ENCODE measurements at regions not wholly inside any gene's neighbourhood (a gene's known extent, or its start where the extent isn't known, plus 50 kb on each side); places are given as distances from the start of the nearest gene placed in this dataset.

DNA sequence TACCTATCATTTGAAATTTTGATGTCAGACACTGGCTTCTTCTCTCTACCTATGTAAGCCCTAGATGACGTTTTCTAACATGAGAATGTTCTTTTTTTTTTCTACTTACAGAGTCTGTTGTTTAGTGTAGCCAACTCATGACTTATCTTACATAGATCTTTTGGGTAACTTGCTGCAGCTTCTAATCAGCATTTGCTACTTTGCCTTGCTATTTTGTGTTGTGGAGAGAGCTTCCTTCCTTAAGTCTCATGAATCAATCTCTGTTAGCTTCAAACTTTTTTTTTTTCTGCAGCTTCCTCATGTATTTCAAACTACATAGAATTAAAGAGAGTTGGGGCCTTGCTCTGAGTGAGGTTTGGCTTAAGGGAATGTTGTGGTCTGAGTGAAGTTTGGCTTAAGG lies 568.7 kb upstream of the BCHE start:
- H3K4me3 ChIP-seq: no peak overlapping the region
- ATAC-seq (ENCODE audit: insufficient number of reproducible peaks, low FRiP score, low read depth): no peak
- H3K27me3 ChIP-seq (replicated peaks; ENCODE audit: insufficient read depth): no peaks in the 10 kb centered on the region
- no peaks in the 10 kb centered on the region for H3K36me3 ChIP-seq
- no peak for DNase-seq (ENCODE audit: low spot score)
- TF ChIP-seq, protein P1, sequence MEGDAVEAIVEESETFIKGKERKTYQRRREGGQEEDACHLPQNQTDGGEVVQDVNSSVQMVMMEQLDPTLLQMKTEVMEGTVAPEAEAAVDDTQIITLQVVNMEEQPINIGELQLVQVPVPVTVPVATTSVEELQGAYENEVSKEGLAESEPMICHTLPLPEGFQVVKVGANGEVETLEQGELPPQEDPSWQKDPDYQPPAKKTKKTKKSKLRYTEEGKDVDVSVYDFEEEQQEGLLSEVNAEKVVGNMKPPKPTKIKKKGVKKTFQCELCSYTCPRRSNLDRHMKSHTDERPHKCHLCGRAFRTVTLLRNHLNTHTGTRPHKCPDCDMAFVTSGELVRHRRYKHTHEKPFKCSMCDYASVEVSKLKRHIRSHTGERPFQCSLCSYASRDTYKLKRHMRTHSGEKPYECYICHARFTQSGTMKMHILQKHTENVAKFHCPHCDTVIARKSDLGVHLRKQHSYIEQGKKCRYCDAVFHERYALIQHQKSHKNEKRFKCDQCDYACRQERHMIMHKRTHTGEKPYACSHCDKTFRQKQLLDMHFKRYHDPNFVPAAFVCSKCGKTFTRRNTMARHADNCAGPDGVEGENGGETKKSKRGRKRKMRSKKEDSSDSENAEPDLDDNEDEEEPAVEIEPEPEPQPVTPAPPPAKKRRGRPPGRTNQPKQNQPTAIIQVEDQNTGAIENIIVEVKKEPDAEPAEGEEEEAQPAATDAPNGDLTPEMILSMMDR (IDR thresholded peaks at IDR 0.05): no peak
- no peaks in the 10 kb centered on the region for H3K4me1 ChIP-seq (ENCODE audit: control insufficient read depth in 1 of 2, low read depth in 2 of 2)
- no peaks in the 10 kb centered on the region for H3K9me3 ChIP-seq
- no peak overlapping the region for H3K27ac ChIP-seq

DNA sequence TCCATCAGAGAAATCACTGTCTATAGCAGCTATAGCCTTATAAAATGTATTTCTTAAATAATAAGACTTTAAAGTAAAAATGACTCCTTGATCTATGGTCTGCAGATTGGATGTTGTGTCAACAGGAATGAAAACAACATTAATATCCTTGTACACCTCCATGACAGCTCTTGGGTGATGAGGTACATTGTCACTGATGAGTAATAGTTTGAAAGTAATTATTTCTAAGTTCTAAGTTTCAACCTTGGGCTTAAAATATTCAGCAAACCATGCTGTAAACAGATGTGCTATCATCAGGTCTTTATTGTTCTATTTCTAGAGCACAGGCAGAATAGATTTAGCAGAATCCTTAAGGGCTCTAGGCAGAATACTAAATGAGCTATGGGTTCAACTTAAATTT lies 568.2 kb upstream of the BCHE start:
- DNase-seq (ENCODE audit: low spot score) (no peak), ATAC-seq (ENCODE audit: insufficient number of reproducible peaks, low FRiP score, low read depth) (no peak)
- Histone ChIP-seq H3K27me3 (replicated peaks; ENCODE audit: insufficient read depth) (no peaks in the 10 kb centered on the region), H3K36me3 (no peaks in the 10 kb centered on the region), H3K27ac (no peak overlapping the region), H3K4me3 (no peak overlapping the region), H3K9me3 (no peaks in the 10 kb centered on the region), H3K4me1 (ENCODE audit: control insufficient read depth in 1 of 2, low read depth in 2 of 2) (no peaks in the 10 kb centered on the region)
- TF ChIP-seq, protein P1 (IDR thresholded peaks at IDR 0.05): no peak

DNA sequence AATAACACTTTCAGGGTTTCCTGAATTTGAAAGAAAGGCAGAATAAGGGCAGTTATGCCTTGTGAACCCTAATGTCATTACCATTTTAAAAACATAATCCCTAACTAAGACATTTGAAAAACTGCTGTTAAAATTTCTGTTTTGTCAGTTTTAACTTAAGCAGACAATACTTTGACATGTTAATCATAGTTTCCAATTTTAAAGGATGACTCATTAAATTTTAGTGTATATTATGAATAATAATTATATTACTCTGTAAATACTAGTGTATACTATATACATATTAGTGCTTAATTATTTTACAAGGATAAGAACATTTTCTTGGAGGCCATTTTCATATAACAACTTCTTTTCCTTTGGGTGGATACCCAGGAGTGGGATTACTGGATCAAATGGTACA lies 553.1 kb upstream of the BCHE start:
- Histone ChIP-seq H3K4me1 (ENCODE audit: control insufficient read depth in 1 of 2, low read depth in 2 of 2) (no peaks in the 10 kb centered on the region), H3K9me3 (no peaks in the 10 kb centered on the region), H3K27me3 (replicated peaks; ENCODE audit: insufficient read depth) (no peaks in the 10 kb centered on the region), H3K27ac (no peak overlapping the region), H3K4me3 (no peak overlapping the region), H3K36me3 (no peaks in the 10 kb centered on the region)
- ATAC-seq (ENCODE audit: insufficient number of reproducible peaks, low FRiP score, low read depth) (no peak), DNase-seq (ENCODE audit: low spot score) (no peak)
- TF ChIP-seq, protein P1 (IDR thresholded peaks at IDR 0.05): no peak

DNA sequence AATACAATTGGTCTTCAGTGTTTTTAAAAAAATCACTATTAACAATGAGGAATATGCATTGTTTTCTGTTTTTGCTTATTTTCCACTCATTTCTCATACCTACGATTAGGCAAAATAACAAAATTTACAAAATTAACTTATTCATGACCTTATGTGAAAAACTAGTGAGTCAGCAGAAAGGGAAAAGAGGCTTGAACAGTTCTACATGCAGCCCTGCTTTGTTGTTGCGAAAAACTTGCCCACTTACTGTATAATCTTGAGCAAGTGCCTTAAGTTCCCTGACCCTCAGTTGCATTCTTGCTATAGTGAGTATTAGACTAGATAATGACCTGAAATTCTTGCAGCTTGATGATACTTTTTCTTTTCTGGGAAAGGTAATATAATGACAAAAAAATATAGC lies 551.1 kb upstream of the BCHE start:
- Histone ChIP-seq H3K4me3 (no peak overlapping the region), H3K9me3 (no peaks in the 10 kb centered on the region), H3K36me3 (no peaks in the 10 kb centered on the region), H3K4me1 (ENCODE audit: control insufficient read depth in 1 of 2, low read depth in 2 of 2) (no peaks in the 10 kb centered on the region), H3K27me3 (replicated peaks; ENCODE audit: insufficient read depth) (no peaks in the 10 kb centered on the region), H3K27ac (no peak overlapping the region)
- DNase-seq (ENCODE audit: low spot score): no peak
- ATAC-seq (ENCODE audit: insufficient number of reproducible peaks, low FRiP score, low read depth): no peak
- TF ChIP-seq, protein P1 (IDR thresholded peaks at IDR 0.05): no peak

DNA sequence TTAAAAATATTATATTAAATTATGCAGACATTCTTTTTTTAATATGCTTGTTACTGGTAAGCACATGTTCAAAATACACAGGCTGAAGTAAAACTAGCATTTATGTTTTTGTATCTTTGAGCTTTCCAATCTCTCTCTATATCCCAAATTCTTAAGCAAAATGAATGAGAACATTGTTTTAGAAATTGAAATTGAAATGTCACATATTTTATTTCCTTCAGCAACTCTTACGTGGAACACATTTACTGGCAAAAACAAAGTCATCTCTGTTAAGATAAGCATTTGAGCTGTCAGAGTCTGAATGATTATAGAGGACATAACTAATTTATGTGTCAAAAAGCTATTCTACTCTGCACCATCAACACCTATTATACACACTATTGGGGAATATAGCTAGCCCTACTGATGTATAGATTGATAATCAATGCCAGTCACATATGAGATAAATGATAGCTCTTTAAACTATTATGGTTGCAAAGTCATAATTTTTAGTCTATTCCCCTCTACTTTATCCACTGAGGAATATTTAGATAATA lies 535.4 kb upstream of the BCHE start:
- ATAC-seq (ENCODE audit: insufficient number of reproducible peaks, low FRiP score, low read depth): no peak
- Histone ChIP-seq H3K27me3 (replicated peaks; ENCODE audit: insufficient read depth) (no peaks in the 10 kb centered on the region), H3K36me3 (no peaks in the 10 kb centered on the region), H3K27ac (no peak overlapping the region), H3K4me1 (ENCODE audit: control insufficient read depth in 1 of 2, low read depth in 2 of 2) (no peaks in the 10 kb centered on the region), H3K9me3 (no peaks in the 10 kb centered on the region), H3K4me3 (no peak overlapping the region)
- TF ChIP-seq, protein P1 (IDR thresholded peaks at IDR 0.05): no peak
- no peak for DNase-seq (ENCODE audit: low spot score)
